ENCODE measurements at regions not wholly inside any gene's neighbourhood (a gene's known extent, or its start where the extent isn't known, plus 50 kb on each side); places are given as distances from the start of the nearest gene placed in this dataset.

- Histone ChIP-seq H3K36me3 (ENCODE audit: insufficient read depth, low read length) (no peaks in the 10 kb centered on the region), H3K4me3 (ENCODE audit: low read length) (no peak overlapping the region), H3K4me2 (ENCODE audit: low read length) (no peak overlapping the region), H3K27ac (ENCODE audit: low read length) (no peak overlapping the region), H3F3A (ENCODE audit: insufficient read depth, low read length, poor library complexity, severe bottlenecking) (no peaks in the 10 kb centered on the region), H3K9me3 (ENCODE audit: low read length) (no peaks in the 10 kb centered on the region), H3K9me2 (ENCODE audit: insufficient read depth, low read length) (no peaks in the 10 kb centered on the region), H2AFZ (ENCODE audit: low read depth, low read length) (no peak overlapping the region), H3K9ac (ENCODE audit: low read length) (no peak overlapping the region), H3K79me2 (replicated peaks; ENCODE audit: insufficient read depth, low read length) (no peaks in the 10 kb centered on the region), H4K20me1 (ENCODE audit: insufficient read depth) (no peaks in the 10 kb centered on the region), H3K27me3 (ENCODE audit: insufficient read depth, low read depth, low read length) (no peaks in the 10 kb centered on the region)
- no peak for TF ChIP-seq SMC3 (conservative IDR thresholded peaks at IDR 0.05; ENCODE audit: poor library complexity)
- no peak for TF ChIP-seq CTCF (IDR thresholded peaks at IDR 0.05; ENCODE audit: poor library complexity, severe bottlenecking)
- TF ChIP-seq EZH2 (IDR thresholded peaks at IDR 0.05; ENCODE audit: borderline replicate concordance, insufficient read depth, low read length, poor library complexity, severe bottlenecking) = no peak
- no peak for TF ChIP-seq RAD21 (conservative IDR thresholded peaks at IDR 0.05)
- TF ChIP-seq MXI1 (conservative IDR thresholded peaks at IDR 0.05; ENCODE audit: poor library complexity, severe bottlenecking) = no peak
- no peak for TF ChIP-seq POLR2AphosphoS5 (IDR thresholded peaks at IDR 0.05)
- no peak for TF ChIP-seq EP300 (conservative IDR thresholded peaks at IDR 0.05; ENCODE audit: poor library complexity, severe bottlenecking)
- TF ChIP-seq TAF1 (IDR thresholded peaks at IDR 0.05; ENCODE audit: low read depth) = no peak
- no peak for TF ChIP-seq REST (IDR thresholded peaks at IDR 0.05; ENCODE audit: borderline replicate concordance)
Measured at GRCh38 chr14:83541147-83541546, 1988.8 kb upstream of the FLRT2 start.

- Histone ChIP-seq H3F3A (ENCODE audit: insufficient read depth, low read length, poor library complexity, severe bottlenecking) (no peaks in the 10 kb centered on the region), H3K79me2 (replicated peaks; ENCODE audit: insufficient read depth, low read length) (no peaks in the 10 kb centered on the region), H3K4me2 (ENCODE audit: low read length) (no peak overlapping the region), H3K36me3 (ENCODE audit: insufficient read depth, low read length) (no peaks in the 10 kb centered on the region), H4K20me1 (ENCODE audit: insufficient read depth) (no peaks in the 10 kb centered on the region), H3K9ac (ENCODE audit: low read length) (no peak overlapping the region), H3K27me3 (ENCODE audit: insufficient read depth, low read depth, low read length) (no peaks in the 10 kb centered on the region), H3K27ac (ENCODE audit: low read length) (no peak overlapping the region), H3K9me3 (ENCODE audit: low read length) (no peaks in the 10 kb centered on the region), H3K4me3 (ENCODE audit: low read length) (no peak overlapping the region), H2AFZ (ENCODE audit: low read depth, low read length) (no peak overlapping the region), H3K9me2 (ENCODE audit: insufficient read depth, low read length) (no peaks in the 10 kb centered on the region)
- TF ChIP-seq TAF1 (IDR thresholded peaks at IDR 0.05; ENCODE audit: low read depth) (no peak), EZH2 (IDR thresholded peaks at IDR 0.05; ENCODE audit: borderline replicate concordance, insufficient read depth, low read length, poor library complexity, severe bottlenecking) (no peak), RAD21 (conservative IDR thresholded peaks at IDR 0.05) (no peak), CTCF (IDR thresholded peaks at IDR 0.05; ENCODE audit: poor library complexity, severe bottlenecking) (no peak), MXI1 (conservative IDR thresholded peaks at IDR 0.05; ENCODE audit: poor library complexity, severe bottlenecking) (no peak), EP300 (conservative IDR thresholded peaks at IDR 0.05; ENCODE audit: poor library complexity, severe bottlenecking) (no peak), POLR2AphosphoS5 (IDR thresholded peaks at IDR 0.05) (no peak)
Measured at GRCh38 chr14:83548061-83548839, 1981.7 kb upstream of the FLRT2 start.
